Transverse colon (tissue), 4 donors: ENCODE measurements at regions not wholly inside any gene's neighbourhood (a gene's known extent, or its start where the extent isn't known, plus 50 kb on each side); places are given as distances from the start of the nearest gene placed in this dataset.
"Not testable (repeated sequence)": the region's sequence is repeated elsewhere in the genome, so short reads cannot be mapped to it uniquely, and the experiment has no call there.

Source experiments
- DNase-seq: peaks from one replicate; pipeline ENCODE4 v3.0.0-alpha.2; 2019
- H3K27ac ChIP-seq, 4 donors: fragments of 200-600 bp; sonication (generic); 2 replicates each; pipeline ENCODE4 v1.5.1; 2016 to 2018; ENCODE audit warnings: inconsistent platforms in 4 of 4
- H3K27me3 ChIP-seq: fragments of 200-600 bp; sonication (generic); 2 replicates; pipeline ENCODE4 v1.5.1; 2017; ENCODE audit warnings: inconsistent platforms
- H3K36me3 ChIP-seq, 4 donors: fragments of 200-600 bp; sonication (generic); 2 replicates each; pipeline ENCODE4 v1.5.1; 2017 to 2019; ENCODE audit warnings: inconsistent platforms in 4 of 4
- H3K4me1 ChIP-seq, 4 donors: fragments of 200-600 bp; sonication (generic); 2 replicates each; pipeline ENCODE4 v1.5.1; 2017 to 2020; ENCODE audit warnings: inconsistent platforms in 4 of 4
- H3K4me3 ChIP-seq, 4 donors: fragments of 200-600 bp; sonication (generic); 1 replicate in 1 of 4; 2 replicates in 3 of 4; pipeline versions ENCODE4 v1.5.1 to v1.6.1; 2017 to 2019; ENCODE audit warnings: inconsistent platforms in 4 of 4
- H3K9me3 ChIP-seq, 2 donors: fragments of 200-600 bp; sonication (generic); 2 replicates each; pipeline ENCODE4 v1.5.1; 2017 to 2019; ENCODE audit warnings: inconsistent platforms in 2 of 2
- EP300 ChIP-seq: sonication (generic); formaldehyde crosslinking; IDR thresholded peaks from one replicate; pipeline ENCODE4 v1.6.1; 2017; ENCODE audit warnings: antibody characterized with exemption, low read depth
- POLR2A ChIP-seq: fragments of 450-650 bp; IDR thresholded peaks from one replicate; pipeline ENCODE4 v1.6.1; 2016; ENCODE audit warnings: antibody characterized with exemption, mild to moderate bottlenecking, moderate library complexity
- POLR2AphosphoS5 ChIP-seq, 3 donors: sonication (generic); formaldehyde crosslinking; IDR thresholded peaks; one replicate each; pipeline ENCODE4 v1.6.1; 2016; ENCODE audit warnings: antibody characterized with exemption in 3 of 3
- WGBS, 2 donors: methylation state at CpG; one replicate each; pipeline ENCODE4 v1.1.5; 2018; ENCODE audit warnings: low coverage in 1 of 2; 5-methylcytosine and 5-hydroxymethylcytosine counted together
- in situ Hi-C, 4 donors: fragments of 200-750 bp; cut with MboI; loops; one replicate each; pipeline versions ENCODE4 v1.15.0 to v1.15.1; 2017; ENCODE audit warnings: low sequenced_read_pairs in 3 of 4, low pct_ligation_motif_present in 1 of 4, low pct_unique_long_range_greater_than_20kb in 1 of 4
- intact Hi-C: fragments of 100-400 bp; cut with DNase I; formaldehyde crosslinking; loops from one replicate; pipeline ENCODE4 v1.15.1; 2023; ENCODE audit warnings: low total_unique reads
- TF ChIP-seq, protein P1 (sequence below), 5 experiments: fragments of 200-600 bp in 3 of 5; fragments of 450-650 bp in 2 of 5; sonication (generic) in 3 of 5; IDR thresholded peaks; 1 replicate in 2 of 5; 2 replicates in 3 of 5; pipeline ENCODE4 v1.5.1; 2016 to 2017; ENCODE audit warnings: antibody characterized with exemption in 5 of 5, inconsistent platforms in 3 of 5, mild to moderate bottlenecking in 2 of 5, moderate library complexity in 1 of 5

DNA sequence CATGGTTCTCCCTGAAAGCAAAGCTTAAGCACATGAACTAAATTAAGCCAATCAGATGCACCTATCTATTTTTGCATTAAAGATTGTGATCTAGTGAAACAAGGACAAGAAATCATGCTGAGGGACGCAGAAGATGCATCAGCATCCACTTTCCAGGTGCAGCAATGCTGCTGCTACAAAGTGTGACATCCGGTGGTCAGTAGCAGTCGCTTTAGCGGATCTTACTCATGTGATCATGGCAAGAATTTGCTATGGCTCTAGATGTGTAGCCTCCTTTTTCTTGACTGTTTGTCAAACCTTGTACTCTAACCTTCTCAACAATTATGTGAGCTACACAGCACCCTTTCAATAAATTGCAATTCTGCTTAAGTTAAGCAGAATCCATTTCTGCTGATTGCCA is 126.8 kb upstream of the SMLR1 start:
- in situ Hi-C loops, result no loop called here
- H3K27me3 ChIP-seq, result no peaks in the 10 kb centered on the region
- H3K4me3 ChIP-seq, result no peak overlapping the region

DNA sequence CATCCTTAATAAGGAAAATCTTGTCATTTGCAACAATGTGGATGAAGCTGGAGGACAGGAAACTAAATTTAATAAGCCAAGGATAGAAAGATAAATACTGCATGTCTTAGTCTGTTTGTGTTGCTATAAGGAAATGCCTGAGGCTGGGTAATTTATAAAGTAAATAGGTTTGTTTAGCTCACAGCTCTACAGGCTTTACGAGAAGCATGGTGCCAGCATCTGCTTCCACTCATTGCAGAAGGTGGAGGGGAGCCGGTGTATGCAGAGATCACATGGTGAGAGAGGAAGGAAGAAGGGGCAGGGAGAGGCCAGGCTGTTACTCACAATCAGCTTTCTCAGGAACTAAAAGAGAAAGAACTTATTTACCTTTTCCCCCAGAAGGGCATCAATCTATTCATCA is 118.9 kb upstream of the SMLR1 start:
- intact Hi-C loops, result no loop called here
- Histone ChIP-seq H3K27ac (no peak overlapping the region), H3K4me1 (no peaks in the 10 kb centered on the region), H3K36me3 (no peaks in the 10 kb centered on the region), H3K9me3 (peaks cover 0 to 3% of the 10 kb centered on the region in 2 donors), H3K27me3 (no peaks in the 10 kb centered on the region), H3K4me3 (no peak overlapping the region)
- whole genome bisulfite sequencing, 2 donors, result 14 to 17% methylated on average over 2 of the region's 2 CpGs
- in situ Hi-C loops, result no loop called here
- no peak for DNase-seq
- no peak for TF ChIP-seq POLR2AphosphoS5 (IDR thresholded peaks at IDR 0.05)
- TF ChIP-seq, protein P1, sequence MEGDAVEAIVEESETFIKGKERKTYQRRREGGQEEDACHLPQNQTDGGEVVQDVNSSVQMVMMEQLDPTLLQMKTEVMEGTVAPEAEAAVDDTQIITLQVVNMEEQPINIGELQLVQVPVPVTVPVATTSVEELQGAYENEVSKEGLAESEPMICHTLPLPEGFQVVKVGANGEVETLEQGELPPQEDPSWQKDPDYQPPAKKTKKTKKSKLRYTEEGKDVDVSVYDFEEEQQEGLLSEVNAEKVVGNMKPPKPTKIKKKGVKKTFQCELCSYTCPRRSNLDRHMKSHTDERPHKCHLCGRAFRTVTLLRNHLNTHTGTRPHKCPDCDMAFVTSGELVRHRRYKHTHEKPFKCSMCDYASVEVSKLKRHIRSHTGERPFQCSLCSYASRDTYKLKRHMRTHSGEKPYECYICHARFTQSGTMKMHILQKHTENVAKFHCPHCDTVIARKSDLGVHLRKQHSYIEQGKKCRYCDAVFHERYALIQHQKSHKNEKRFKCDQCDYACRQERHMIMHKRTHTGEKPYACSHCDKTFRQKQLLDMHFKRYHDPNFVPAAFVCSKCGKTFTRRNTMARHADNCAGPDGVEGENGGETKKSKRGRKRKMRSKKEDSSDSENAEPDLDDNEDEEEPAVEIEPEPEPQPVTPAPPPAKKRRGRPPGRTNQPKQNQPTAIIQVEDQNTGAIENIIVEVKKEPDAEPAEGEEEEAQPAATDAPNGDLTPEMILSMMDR (IDR thresholded peaks at IDR 0.05), result no peak
- no peak for TF ChIP-seq POLR2A
- no peak for TF ChIP-seq EP300

More for the DNA sequence above, 126.8 kb upstream of the SMLR1 start:
- 82% methylated on average over 2 to 4 of the region's 4 CpGs for WGBS, 2 donors
- Histone ChIP-seq H3K4me1 (no peaks in the 10 kb centered on the region), H3K27ac (no peak overlapping the region), H3K36me3 (no peaks in the 10 kb centered on the region), H3K9me3 (no peaks in the 10 kb centered on the region)
- intact Hi-C loops, result no loop called here
- no peak for DNase-seq
- TF ChIP-seq POLR2A (no peak), EP300 (no peak), POLR2AphosphoS5 (IDR thresholded peaks at IDR 0.05) (no peak)
- TF ChIP-seq, protein P1 (IDR thresholded peaks at IDR 0.05), result no peak

DNA sequence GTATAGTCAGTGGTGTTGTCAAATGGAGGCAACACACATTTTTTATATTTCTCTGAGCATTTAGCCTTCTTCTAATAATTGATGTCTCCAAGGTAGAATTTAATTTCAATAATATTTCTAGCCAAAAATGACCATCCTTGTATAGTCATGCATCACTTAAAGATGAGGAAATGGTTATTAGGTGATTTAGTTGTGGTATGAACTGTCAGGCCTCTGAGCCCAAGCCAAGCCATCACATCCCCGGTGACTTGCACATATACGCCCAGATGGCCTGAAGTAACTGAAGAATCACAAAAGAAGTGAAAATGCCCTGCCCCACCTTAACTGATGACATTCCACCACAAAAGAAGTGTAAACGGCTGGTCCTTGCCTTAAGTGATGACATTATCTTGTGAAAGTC is 115.6 kb upstream of the SMLR1 start:
- H3K9me3 ChIP-seq, H3K4me1 ChIP-seq, H3K27ac ChIP-seq, H3K4me3 ChIP-seq, in situ Hi-C loops, DNase-seq, H3K27me3 ChIP-seq, intact Hi-C loops, H3K36me3 ChIP-seq: not testable (repeated sequence)
- WGBS, 2 donors, result 60 to 76% methylated on average over 1 to 3 of the region's 3 CpGs

DNA sequence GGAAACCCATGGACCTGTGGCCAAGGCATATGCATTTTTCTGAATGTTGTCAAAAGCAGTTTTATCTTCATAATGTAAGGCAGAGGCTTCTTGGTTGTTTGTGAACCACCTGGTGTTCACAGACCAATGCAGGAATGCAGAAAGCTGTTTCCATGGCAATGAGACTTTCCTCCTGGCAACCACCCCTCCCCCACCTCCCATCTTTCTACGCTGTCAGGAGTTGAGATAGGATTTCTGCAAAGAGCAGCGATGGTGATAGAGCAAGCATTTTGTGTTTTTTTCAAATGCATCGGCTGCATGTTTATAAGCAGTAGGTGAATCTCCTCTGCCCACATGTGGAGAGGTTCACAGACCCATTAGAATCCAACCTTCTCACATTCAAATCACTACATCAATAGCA is 114.1 kb upstream of the SMLR1 start:
- WGBS, 2 donors, result 78 to 100% methylated on average over 2 to 3 of the region's 3 CpGs
- no peak overlapping the region for H3K27ac ChIP-seq
- peaks cover 0 to 7% (median 0%) of the 10 kb centered on the region in 4 donors for H3K4me1 ChIP-seq
- in situ Hi-C loops (no loop called here), intact Hi-C loops (no loop called here)
- H3K36me3 ChIP-seq, result no peaks in the 10 kb centered on the region
- no peak overlapping the region for H3K4me3 ChIP-seq
- H3K9me3 ChIP-seq, result no peaks in the 10 kb centered on the region
- DNase-seq, result no peak
- H3K27me3 ChIP-seq, result no peaks in the 10 kb centered on the region
- no peak for TF ChIP-seq POLR2A
- no peak for TF ChIP-seq POLR2AphosphoS5 (IDR thresholded peaks at IDR 0.05)
- TF ChIP-seq, protein P1 (IDR thresholded peaks at IDR 0.05), result no peak
- TF ChIP-seq EP300, result no peak

DNA sequence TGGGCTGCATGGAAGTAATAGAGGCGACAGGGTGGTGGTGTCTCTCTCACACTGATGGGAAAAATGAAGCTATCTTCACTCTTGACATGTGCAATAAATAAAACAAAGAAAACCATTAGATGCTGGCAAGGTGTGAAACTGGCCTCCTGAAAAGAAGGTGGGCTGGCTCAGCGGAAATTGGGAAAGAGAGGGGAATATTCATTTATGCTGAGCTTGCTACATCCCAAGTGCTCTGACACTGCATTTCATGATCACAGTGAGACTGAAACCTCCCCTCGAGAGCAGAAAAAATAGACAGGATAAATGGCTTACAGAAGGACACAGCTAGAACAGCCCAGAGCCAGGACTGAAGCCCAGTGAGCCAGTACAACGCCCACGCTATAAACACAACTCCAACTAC is 112.1 kb upstream of the SMLR1 start:
- intact Hi-C loops, result no loop called here
- no peaks in the 10 kb centered on the region for H3K9me3 ChIP-seq
- no peaks in the 10 kb centered on the region for H3K36me3 ChIP-seq
- TF ChIP-seq POLR2A (no peak), EP300 (no peak), POLR2AphosphoS5 (IDR thresholded peaks at IDR 0.05) (no peak)
- TF ChIP-seq, protein P1 (IDR thresholded peaks at IDR 0.05), result no peak
- no peak for DNase-seq
- no peaks in the 10 kb centered on the region for H3K27me3 ChIP-seq
- WGBS, 2 donors, result 73 to 100% methylated on average over 2 to 5 of the region's 5 CpGs
- peaks cover 0 to 7% (median 0%) of the 10 kb centered on the region in 4 donors for H3K4me1 ChIP-seq
- H3K27ac ChIP-seq, result no peak overlapping the region
- H3K4me3 ChIP-seq, result no peak overlapping the region
- in situ Hi-C loops, result no loop called here
